ENCODE measurements at regions not wholly inside any gene's neighbourhood (a gene's known extent, or its start where the extent isn't known, plus 50 kb on each side); places are given as distances from the start of the nearest gene placed in this dataset.
A peak's percentile ranks its signal among the peaks of the same experiment; 100 is the strongest.

DNA sequence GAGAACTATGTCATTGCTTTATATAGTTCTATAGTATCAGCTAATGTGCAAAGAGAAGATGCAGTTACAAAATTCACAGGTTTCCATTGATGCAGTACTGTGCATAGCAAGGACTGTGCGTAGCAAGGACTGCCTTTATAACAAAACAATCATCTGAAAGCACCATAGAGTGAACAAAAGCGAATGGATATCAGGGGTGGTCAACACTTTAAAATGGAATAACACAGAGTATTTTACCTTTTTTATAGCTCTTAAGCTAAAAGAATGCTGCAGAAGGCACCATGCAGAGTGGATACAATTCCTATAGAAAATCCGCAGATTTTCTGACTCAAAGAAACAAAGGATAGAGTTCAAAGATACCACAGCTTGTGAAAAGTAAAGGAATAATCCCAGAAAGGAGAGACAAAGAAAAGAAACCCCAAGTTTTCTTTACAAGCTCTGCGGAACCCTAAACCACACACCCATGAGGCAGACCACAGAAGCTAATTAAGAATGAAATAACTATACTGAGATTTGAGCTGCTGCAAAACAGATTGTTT is 229.9 kb upstream of the DTNA start:
- H3K27ac ChIP-seq = no peak overlapping the region
- H3K4me3 ChIP-seq = no peak overlapping the region
- H3K4me1 ChIP-seq = no peaks in the 10 kb centered on the region
- DNase-seq (no peak), ATAC-seq (no peak)
- TF ChIP-seq, protein P1, sequence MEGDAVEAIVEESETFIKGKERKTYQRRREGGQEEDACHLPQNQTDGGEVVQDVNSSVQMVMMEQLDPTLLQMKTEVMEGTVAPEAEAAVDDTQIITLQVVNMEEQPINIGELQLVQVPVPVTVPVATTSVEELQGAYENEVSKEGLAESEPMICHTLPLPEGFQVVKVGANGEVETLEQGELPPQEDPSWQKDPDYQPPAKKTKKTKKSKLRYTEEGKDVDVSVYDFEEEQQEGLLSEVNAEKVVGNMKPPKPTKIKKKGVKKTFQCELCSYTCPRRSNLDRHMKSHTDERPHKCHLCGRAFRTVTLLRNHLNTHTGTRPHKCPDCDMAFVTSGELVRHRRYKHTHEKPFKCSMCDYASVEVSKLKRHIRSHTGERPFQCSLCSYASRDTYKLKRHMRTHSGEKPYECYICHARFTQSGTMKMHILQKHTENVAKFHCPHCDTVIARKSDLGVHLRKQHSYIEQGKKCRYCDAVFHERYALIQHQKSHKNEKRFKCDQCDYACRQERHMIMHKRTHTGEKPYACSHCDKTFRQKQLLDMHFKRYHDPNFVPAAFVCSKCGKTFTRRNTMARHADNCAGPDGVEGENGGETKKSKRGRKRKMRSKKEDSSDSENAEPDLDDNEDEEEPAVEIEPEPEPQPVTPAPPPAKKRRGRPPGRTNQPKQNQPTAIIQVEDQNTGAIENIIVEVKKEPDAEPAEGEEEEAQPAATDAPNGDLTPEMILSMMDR (IDR thresholded peaks at IDR 0.05) = no peak
- no peaks in the 10 kb centered on the region for H3K9me3 ChIP-seq
- intact Hi-C loops (cut with DNase I) = no loop called here
- H3K36me3 ChIP-seq = no peaks in the 10 kb centered on the region
- no peaks in the 10 kb centered on the region for H3K27me3 ChIP-seq

DNA sequence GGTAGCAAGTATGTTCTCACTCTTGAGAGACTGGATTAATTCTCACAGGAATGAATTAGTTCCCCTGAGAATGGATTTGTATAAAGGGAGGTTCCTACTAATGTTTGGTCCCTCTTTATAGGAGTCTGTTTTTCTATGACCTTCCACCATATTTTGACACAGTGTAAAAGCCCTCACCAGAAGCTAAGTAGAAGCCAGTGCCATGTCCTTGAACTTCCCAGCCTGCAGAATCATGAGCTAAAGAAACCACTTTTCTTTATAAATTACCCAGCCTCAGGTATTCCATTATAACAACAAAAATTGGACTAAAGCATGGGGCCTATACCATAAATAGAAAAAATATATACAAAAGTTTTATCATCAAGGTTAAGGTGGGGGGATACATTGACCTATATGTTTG is 227.9 kb upstream of the DTNA start:
- H3K4me3 ChIP-seq = no peak overlapping the region
- ATAC-seq (no peak), DNase-seq (no peak)
- TF ChIP-seq, protein P1 (IDR thresholded peaks at IDR 0.05) = no peak
- H3K27ac ChIP-seq = no peak overlapping the region
- no peaks in the 10 kb centered on the region for H3K27me3 ChIP-seq
- no peaks in the 10 kb centered on the region for H3K36me3 ChIP-seq
- H3K4me1 ChIP-seq = no peaks in the 10 kb centered on the region
- intact Hi-C loops (cut with DNase I) = no loop called here
- no peaks in the 10 kb centered on the region for H3K9me3 ChIP-seq

DNA sequence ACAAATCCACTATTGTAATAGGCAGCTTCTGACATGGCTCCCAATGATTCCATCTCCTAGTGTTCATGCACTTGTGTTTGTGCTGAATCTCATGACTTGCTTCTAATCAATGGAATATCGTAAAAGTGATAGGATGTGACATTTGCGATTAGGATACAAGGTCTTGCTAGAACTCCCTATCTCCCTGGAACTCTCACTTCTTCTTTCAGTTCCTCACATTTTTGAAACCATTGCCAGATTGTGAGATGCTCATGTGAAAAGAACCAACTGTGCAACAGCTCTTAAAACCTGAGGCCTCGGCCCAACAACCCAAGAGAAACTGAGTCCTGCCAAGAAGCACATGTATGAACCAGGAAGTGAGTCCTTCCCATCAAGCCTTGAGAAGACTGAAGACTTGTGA is 226.9 kb upstream of the DTNA start:
- H3K4me3 ChIP-seq = no peak overlapping the region
- H3K27ac ChIP-seq = no peak overlapping the region
- no peaks in the 10 kb centered on the region for H3K9me3 ChIP-seq
- H3K4me1 ChIP-seq = no peaks in the 10 kb centered on the region
- DNase-seq = no peak
- no peaks in the 10 kb centered on the region for H3K36me3 ChIP-seq
- TF ChIP-seq, protein P1 (IDR thresholded peaks at IDR 0.05) = no peak
- no peaks in the 10 kb centered on the region for H3K27me3 ChIP-seq
- intact Hi-C loops (cut with DNase I) = no loop called here
- ATAC-seq = no peak

DNA sequence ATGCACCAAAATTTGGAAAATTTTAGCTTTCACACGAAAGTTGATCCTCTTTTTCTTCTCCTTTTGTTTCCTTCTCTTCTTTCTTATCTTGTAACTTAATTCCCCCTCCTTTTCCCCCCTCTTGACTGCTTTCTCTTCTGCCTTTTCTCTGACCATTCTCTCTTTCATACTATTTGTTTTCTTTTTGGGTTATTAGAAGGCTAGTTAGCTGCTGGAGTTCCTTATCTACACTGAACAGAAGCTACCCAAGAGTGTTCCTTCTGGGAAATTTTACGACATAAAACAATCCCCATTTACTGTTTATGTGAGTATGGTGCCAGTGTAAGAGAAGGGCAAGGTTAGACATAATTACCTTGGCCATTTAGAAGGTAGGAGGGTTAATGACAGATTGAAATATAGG is 218.4 kb upstream of the DTNA start:
- H3K4me1 ChIP-seq = no peaks in the 10 kb centered on the region
- H3K4me3 ChIP-seq = no peak overlapping the region
- no peaks in the 10 kb centered on the region for H3K9me3 ChIP-seq
- no peak overlapping the region for H3K27ac ChIP-seq
- TF ChIP-seq, protein P1 (IDR thresholded peaks at IDR 0.05) = no peak
- ATAC-seq (no peak), DNase-seq (no peak)
- intact Hi-C loops (cut with DNase I) = no loop called here
- peaks cover 20% of the 10 kb centered on the region for H3K27me3 ChIP-seq
- no peaks in the 10 kb centered on the region for H3K36me3 ChIP-seq

DNA sequence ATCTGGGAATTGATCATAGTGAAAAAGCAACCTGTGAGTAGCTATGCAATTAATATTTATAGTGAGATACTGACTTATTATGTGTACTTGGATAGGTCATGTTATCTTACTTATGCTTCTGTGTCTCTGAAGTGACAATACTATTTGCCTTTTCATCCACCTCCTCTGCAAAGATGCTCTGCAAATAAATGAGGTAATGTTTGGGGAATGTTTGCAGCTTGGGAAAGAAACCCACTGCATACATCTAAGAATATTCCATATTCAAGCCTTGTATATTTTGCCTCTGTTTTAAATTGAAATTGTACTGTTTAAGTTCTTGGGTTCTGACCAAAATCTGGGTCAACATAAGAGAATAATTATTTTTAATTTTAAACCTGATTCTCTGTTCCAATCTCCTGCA is 217.4 kb upstream of the DTNA start:
- DNase-seq = no peak
- no peaks in the 10 kb centered on the region for H3K4me1 ChIP-seq
- no peaks in the 10 kb centered on the region for H3K9me3 ChIP-seq
- H3K4me3 ChIP-seq = peak overlapping the region; percentile 50
- H3K27me3 ChIP-seq = peaks cover 20% of the 10 kb centered on the region
- TF ChIP-seq, protein P1 (IDR thresholded peaks at IDR 0.05) = no peak
- no peak overlapping the region for H3K27ac ChIP-seq
- no peaks in the 10 kb centered on the region for H3K36me3 ChIP-seq
- intact Hi-C loops (cut with DNase I) = no loop called here
- no peak for ATAC-seq

DNA sequence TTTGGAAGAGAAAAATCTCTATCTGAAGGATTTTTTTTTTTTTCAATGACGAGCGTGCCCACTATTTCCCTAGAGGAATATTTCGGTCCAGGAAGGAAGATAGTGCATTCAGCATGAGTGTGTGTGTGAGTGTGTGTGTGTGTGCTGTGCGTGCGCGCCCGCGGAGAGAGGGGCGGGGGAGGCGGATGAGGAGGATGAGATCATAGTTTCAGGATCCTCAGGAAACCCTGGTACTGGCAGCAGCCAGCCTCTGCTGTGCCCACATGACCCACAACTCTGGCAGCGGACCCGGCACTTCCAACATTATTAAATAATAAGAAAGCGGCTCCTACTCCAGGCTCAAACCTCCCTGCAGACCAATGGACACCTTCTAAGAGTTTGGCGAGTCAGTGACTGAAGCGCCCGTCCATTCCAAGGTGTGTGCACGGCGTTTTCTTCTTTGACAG is 217.0 kb upstream of the DTNA start:
- Histone ChIP-seq H3K27ac (no peak overlapping the region), H3K9me3 (no peaks in the 10 kb centered on the region), H3K36me3 (no peaks in the 10 kb centered on the region), H3K27me3 (peaks cover 20% of the 10 kb centered on the region), H3K4me3 (peak overlapping the region; percentile 50), H3K4me1 (no peaks in the 10 kb centered on the region)
- intact Hi-C loops (cut with DNase I) = no loop called here
- peak; percentile 96 for ATAC-seq
- peak; percentile 84 for DNase-seq
- TF ChIP-seq, protein P1 (IDR thresholded peaks at IDR 0.05) = no peak

Data from upper lobe of right lung (tissue), 1 donor.